ENCODE measurements at regions not wholly inside any gene's neighbourhood (a gene's known extent, or its start where the extent isn't known, plus 50 kb on each side); places are given as distances from the start of the nearest gene placed in this dataset.

- TF ChIP-seq CTCF (conservative IDR thresholded peaks at IDR 0.05; ENCODE audit: low read depth): no peak
- H3K27ac ChIP-seq: no peak overlapping the region
- ChIA-PET CTCF (no interaction called here), POLR2A (ENCODE audit: low non-redundant PET) (no interaction called here)
- no peak for DNase-seq (ENCODE audit: low spot score)
Measured at GRCh38 chr2:153138651-153139375, 339.7 kb downstream of the RPRM start.

- TF ChIP-seq CTCF (conservative IDR thresholded peaks at IDR 0.05; ENCODE audit: low read depth): no peak
- H3K27ac ChIP-seq: no peak overlapping the region
- CTCF ChIA-PET: no interaction called here
- POLR2A ChIA-PET (ENCODE audit: low non-redundant PET): no interaction called here
- no peak for DNase-seq (ENCODE audit: low spot score)
Measured at GRCh38 chr2:153136216-153136615, 342.3 kb downstream of the RPRM start.

- ChIA-PET CTCF (no interaction called here), POLR2A (ENCODE audit: low non-redundant PET) (no interaction called here)
- no peak for DNase-seq (ENCODE audit: low spot score)
- no peak overlapping the region for H3K27ac ChIP-seq
- no peak for TF ChIP-seq CTCF (conservative IDR thresholded peaks at IDR 0.05; ENCODE audit: low read depth)
Measured at GRCh38 chr2:153134725-153135124, 343.8 kb downstream of the RPRM start.

GRCh38 chr2:153133716-153134115, 344.8 kb downstream of the RPRM start:
- H3K27ac ChIP-seq: no peak overlapping the region
- DNase-seq (ENCODE audit: low spot score): no peak
- CTCF ChIA-PET: no interaction called here
- POLR2A ChIA-PET (ENCODE audit: low non-redundant PET): no interaction called here
- TF ChIP-seq CTCF (conservative IDR thresholded peaks at IDR 0.05; ENCODE audit: low read depth): no peak

- no peak overlapping the region for H3K27ac ChIP-seq
- no peak for TF ChIP-seq CTCF (conservative IDR thresholded peaks at IDR 0.05; ENCODE audit: low read depth)
- ChIA-PET POLR2A (ENCODE audit: low non-redundant PET) (no interaction called here), CTCF (interaction anchor here (0.6 kb wide), 1 partner anchor 84 kb away, joined by 3 read pairs; no protein-coding TSS in a partner anchor)
- DNase-seq (ENCODE audit: low spot score): no peak
Measured at GRCh38 chr2:153132418-153132817, 346.1 kb downstream of the RPRM start.

- CTCF ChIA-PET: no interaction called here
- H3K27ac ChIP-seq: no peak overlapping the region
- DNase-seq (ENCODE audit: low spot score): no peak
- POLR2A ChIA-PET (ENCODE audit: low non-redundant PET): no interaction called here
- TF ChIP-seq CTCF (conservative IDR thresholded peaks at IDR 0.05; ENCODE audit: low read depth): no peak
Measured at GRCh38 chr2:153115141-153115540, 363.4 kb downstream of the RPRM start.

All from RWPE1 (cell line).